Motor neuron (in vitro differentiated cells): ENCODE measurements at regions not wholly inside any gene's neighbourhood (a gene's known extent, or its start where the extent isn't known, plus 50 kb on each side); places are given as distances from the start of the nearest gene placed in this dataset.
"Not testable (repeated sequence)": the region's sequence is repeated elsewhere in the genome, so short reads cannot be mapped to it uniquely, and the experiment has no call there.

Experiments
- ATAC-seq, 8 experiments: fragments of 200-7000 bp; cut with Tn5 transposase; replicated peaks in 6 of 8; 2 replicates each; pipeline ENCODE4 v1.8.0; 2021; ENCODE audit warnings: mild to moderate bottlenecking in 8 of 8, moderate library complexity in 8 of 8
- H3K27ac ChIP-seq, 2 donors: fragments of 250-450 bp; sonication (Bioruptor Pico); 2 replicates each; pipeline ENCODE4 v1.9.0; 2021; ENCODE audit warnings: antibody characterized with exemption in 2 of 2, mild to moderate bottlenecking in 2 of 2, moderate library complexity in 1 of 2
- H3K4me1 ChIP-seq, 2 donors: fragments of 250-450 bp; sonication (Bioruptor Pico); replicated peaks in 1 of 2; 2 replicates each; pipeline ENCODE4 v1.6.1; 2021; ENCODE audit warnings: antibody characterized with exemption in 2 of 2, mild to moderate bottlenecking in 2 of 2, moderate library complexity in 1 of 2
- H3K4me3 ChIP-seq, 5 donors: fragments of 250-450 bp; sonication (Bioruptor Pico); 2 replicates each; pipeline ENCODE4 v1.9.0; 2021; ENCODE audit warnings: antibody characterized with exemption in 5 of 5, mild to moderate bottlenecking in 5 of 5, moderate library complexity in 4 of 5
- WGBS, 10 experiments: fragments of 450-650 bp; shearing (Covaris generic); methylation state at CpG; one replicate each; pipeline ENCODE4 v1.0.0; 2022; 5-methylcytosine and 5-hydroxymethylcytosine counted together
- in situ Hi-C, 9 experiments: fragments of 400-800 bp; cut with MboI; loops; one replicate each; pipeline ENCODE4 v1.15.0; 2021; ENCODE audit warnings: low sequenced_read_pairs in 9 of 9, low pct_unique_long_range_greater_than_20kb in 2 of 9; ENCODE audit not compliant: unreplicated experiment in 9 of 9

DNA sequence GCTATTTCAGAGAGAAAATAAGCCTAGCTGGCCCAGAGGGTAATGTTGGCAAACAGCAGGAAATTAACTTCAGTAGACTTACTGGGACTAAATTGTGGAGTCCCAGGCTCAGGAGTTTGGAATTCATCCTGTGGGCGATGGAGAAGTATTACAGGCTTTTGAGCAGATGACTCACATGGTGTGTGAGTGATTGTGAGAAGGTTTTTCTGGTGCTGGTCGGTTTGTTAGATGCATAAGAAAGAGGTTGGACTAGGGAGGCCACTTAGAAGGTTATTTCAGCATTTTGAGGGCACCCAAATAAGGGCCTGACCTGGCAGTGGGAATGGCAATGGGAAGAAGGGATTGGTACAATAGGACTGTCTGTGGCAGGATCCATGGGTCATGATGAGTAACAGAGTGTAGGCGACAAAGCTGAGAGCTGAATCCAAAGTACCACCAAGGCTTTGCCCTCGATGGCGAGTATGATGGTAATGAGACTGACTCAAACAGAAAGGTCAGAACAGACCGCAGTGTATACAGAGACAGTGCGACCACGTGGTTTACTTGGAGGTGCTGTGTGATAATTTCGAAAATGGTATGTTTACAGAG is 69.2 kb upstream of the KIF26B start:
- peak in 2 of 8 experiments; percentile 67 to 76 for ATAC-seq
- H3K4me1 ChIP-seq: no peaks in the 10 kb centered on the region
- no peak overlapping the region for H3K4me3 ChIP-seq
- no peak overlapping the region for H3K27ac ChIP-seq
- in situ Hi-C loops: no loop called here
- 8 to 100% (median 75%) methylated on average over 2 to 9 of the region's 9 CpGs for WGBS, 10 experiments

DNA sequence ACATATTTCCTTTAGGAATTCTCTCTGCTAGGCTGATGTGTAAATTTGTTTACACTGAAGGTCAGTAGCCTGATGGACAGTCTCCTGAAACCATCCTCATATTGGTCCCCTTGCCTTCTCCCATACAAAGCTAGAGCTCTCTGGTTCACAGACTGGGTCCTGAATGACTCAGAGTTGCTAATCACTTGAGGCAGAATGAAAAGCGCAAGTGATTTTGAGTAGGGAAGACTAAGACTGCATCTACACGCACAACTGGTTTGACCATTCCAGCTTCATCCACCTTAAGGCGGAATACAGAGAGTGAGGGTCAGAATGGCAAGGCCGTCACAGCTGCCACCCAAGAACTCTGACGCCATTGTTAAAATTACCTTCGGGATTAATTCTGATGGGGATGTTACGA is 70.2 kb upstream of the KIF26B start:
- WGBS, 10 experiments: 87 to 100% (median 97%) methylated on average over 1 to 7 of the region's 7 CpGs; no CpG with 5 or more reads in 2 of the 10 experiments
- ATAC-seq: no peak
- in situ Hi-C loops: no loop called here
- no peak overlapping the region for H3K27ac ChIP-seq
- no peaks in the 10 kb centered on the region for H3K4me1 ChIP-seq
- H3K4me3 ChIP-seq: no peak overlapping the region

DNA sequence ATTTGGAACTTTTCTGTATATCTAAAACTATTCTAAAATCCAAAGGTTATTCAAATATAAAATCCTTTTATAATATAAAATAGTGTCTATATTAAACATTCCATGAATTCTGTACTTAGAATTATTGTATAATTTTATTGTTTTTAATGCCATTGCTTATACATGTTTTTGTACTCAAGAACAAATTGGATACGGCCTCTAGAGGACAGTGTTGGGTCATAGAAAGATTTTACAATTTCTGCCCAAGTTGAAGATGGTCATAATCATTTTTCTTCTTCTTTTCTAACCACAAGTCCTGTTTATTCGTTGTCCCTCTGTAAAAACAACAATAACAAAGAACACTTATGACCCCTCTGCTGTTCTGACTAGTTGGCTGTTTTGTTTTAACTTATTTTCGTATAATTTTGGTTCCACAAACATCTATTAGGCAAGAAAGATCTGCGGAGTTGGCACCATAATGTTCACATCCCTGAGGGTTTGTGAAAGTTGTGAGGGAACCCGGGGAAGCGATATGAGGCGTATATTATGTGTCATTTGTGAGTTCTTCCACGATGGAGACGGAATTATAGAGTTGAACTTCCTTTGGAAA is 75.7 kb upstream of the KIF26B start:
- in situ Hi-C loops: no loop called here
- WGBS, 10 experiments: 45 to 86% (median 76%) methylated on average over 3 to 9 of the region's 9 CpGs
- Histone ChIP-seq H3K27ac (no peak overlapping the region), H3K4me1 (no peaks in the 10 kb centered on the region), H3K4me3 (no peak overlapping the region)
- ATAC-seq: no peak

DNA sequence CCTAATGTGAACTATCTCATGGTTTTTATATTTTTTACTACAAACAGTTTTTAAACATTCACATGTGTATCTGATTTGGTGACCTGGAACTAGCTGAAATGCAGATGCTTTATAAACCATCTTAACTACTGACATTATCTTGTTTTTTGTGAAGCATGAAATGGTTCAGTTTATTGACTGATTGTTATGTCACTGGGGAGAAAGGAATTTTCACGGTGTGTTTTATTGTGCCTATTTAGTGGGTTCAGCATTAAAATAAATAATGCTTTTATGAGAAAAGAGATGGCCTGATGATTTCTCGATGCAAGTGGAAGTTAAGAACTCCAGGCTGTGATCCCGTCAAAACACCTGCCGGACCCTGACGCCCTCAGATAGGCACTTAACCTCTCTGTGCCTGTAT is 79.9 kb upstream of the KIF26B start:
- Histone ChIP-seq H3K4me3 (no peak overlapping the region), H3K27ac (no peak overlapping the region), H3K4me1 (no peaks in the 10 kb centered on the region)
- 14 to 100% (median 67%) methylated on average over 1 to 5 of the region's 5 CpGs for WGBS, 10 experiments
- in situ Hi-C loops: no loop called here
- no peak for ATAC-seq

DNA sequence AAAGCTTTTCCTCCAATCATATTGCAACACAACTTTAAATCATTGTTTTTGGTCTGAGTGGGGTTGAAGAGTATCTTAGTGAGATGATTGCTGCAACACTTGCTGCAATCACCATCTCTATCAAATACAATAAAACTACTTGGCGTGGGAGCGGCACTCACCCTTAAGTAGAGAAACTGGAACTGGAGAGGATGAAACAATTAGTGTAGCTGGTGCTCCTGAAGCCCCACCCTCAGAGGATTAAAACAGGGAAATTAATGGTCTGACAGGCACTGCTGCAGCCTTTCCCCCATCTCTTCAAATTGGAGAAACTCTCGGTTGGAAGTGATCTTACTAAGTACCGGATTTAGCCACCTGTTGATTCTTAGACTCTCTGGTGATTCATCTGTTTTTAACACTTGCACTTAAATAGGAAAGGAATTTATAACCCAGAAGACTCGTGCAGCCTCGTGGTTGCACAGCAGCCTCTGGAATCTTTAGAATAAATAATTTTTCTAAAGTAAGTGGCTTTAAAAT is 80.5 kb upstream of the KIF26B start:
- WGBS, 10 experiments: 4 to 42% (median 18%) methylated on average over 2 to 6 of the region's 6 CpGs
- Histone ChIP-seq H3K4me3 (no peak overlapping the region), H3K4me1 (no peaks in the 10 kb centered on the region), H3K27ac (no peak overlapping the region)
- peak in 5 of 8 experiments; percentile 71 to 83 (median 77) for ATAC-seq
- in situ Hi-C loops: no loop called here

DNA sequence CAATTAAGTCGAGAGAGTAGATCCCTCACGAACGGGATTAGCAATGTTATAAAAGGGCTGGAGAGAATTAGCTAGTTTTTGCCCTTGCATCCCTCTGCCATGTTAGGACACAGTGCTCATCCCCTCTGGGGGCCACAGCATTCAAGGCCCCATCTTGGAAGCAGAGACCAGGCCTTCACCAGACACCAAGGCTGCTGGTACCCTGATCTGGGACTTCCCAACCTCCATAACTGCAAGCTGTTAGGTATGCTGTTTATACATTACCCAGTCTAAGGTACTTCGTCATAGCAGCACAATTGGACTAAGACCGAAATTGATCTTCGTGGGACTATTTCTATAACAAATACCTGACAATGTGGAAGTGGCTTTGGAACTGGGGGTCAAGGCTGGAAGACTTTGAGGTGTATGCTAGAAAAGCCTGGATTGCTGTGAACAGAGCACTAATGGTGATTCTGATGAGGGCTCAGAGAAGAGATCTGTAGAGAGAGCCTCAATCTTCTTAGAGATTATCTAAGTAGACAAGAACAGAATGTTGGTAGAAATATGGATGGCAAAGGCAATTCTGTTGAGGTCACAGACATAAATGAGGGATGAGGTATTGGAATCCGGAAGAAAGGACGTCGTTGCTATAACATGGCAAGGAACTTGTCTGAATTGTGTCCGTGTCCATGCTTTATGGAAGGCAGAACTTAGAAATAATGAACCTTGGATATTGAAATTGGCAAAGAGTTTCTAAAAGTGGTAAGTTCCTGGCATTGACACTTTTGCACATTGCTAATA is 83.8 kb upstream of the KIF26B start:
- Histone ChIP-seq H3K4me1 (no peaks in the 10 kb centered on the region), H3K27ac (no peak overlapping the region), H3K4me3 (no peak overlapping the region)
- in situ Hi-C loops: no loop called here
- ATAC-seq: no peak
- WGBS, 10 experiments: 78 to 97% (median 89%) methylated on average over 4 to 10 of the region's 10 CpGs

DNA sequence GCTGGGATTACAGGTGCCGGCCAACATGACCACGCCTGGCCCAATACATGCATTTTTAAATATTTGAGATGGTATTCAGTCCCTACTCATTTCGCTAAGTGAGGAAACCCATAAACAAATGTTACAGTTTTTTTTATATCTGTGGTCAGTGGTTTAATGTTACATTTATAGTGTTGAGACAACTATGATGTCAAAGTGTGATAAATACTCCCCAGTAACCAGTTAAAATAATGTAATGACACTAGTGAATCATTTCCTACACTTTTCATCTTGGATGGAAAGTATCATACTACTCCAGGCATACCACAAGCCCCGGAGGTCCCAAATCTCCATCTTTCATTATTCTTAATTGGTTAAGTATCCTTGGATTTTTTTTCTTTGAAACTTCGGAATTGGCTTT is 87.5 kb upstream of the KIF26B start:
- in situ Hi-C loops: no loop called here
- no peak overlapping the region for H3K4me3 ChIP-seq
- no peak overlapping the region for H3K27ac ChIP-seq
- no peaks in the 10 kb centered on the region for H3K4me1 ChIP-seq
- WGBS, 10 experiments: 50 to 100% (median 91%) methylated on average over 1 to 5 of the region's 5 CpGs
- peak in 1 of 8 experiments; percentile 18 for ATAC-seq

DNA sequence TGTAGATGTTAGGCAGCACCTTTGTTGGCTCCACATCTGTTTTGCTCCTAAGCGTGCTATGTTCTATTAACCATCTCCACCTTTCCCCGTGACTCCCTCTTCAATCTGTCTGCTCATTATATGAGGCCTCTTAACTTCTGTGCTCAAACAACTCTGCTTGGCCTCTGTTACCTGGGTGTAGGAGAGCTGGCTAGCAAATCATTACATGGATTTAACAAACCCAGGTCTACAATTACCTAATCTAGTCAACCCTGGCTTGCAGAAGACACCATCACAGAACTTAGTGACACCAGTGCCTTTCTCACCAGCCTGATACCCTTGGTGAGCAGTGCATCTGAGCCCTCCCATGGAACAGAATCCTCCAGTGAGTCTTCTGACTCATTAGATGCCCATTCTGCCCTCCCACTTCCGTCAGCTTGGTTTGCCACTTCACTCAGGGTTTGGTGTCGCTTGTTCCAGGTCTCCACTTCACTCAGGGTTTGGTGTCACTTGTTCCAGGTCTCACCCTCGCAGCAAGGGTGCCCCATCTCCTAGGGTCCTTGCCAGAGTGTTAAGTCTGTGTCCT is 92.0 kb upstream of the KIF26B start:
- Histone ChIP-seq H3K4me1 (no peaks in the 10 kb centered on the region), H3K4me3 (no peak overlapping the region), H3K27ac (no peak overlapping the region)
- 68 to 100% (median 100%) methylated on average over 1 to 5 of the region's 5 CpGs; no CpG with 5 or more reads in 2 of the 10 experiments for WGBS, 10 experiments
- in situ Hi-C loops: no loop called here
- ATAC-seq: no peak

DNA sequence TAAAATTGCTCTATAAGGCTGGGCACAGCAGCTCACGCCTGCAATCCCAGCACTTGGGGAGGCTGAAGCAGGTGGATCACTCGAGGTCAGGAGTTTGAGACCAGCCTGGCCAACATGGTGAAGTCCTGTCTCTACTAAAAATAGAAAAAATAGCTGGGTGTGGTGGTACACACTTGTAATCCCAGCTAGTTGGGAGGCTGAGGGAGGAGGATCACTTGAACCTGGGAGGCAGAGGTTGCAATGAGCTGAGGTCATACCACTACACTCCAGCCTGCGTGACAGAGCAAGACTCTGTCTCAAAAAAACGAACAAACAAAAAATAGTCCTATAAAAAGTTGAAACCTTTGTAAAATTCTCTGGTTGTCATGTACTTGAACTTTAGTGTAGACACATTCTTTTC is 93.0 kb upstream of the KIF26B start:
- 56 to 93% (median 82%) methylated on average over 1 to 4 of the region's 4 CpGs; no CpG with 5 or more reads in 2 of the 10 experiments for WGBS, 10 experiments
- in situ Hi-C loops, H3K27ac ChIP-seq, H3K4me1 ChIP-seq, ATAC-seq, H3K4me3 ChIP-seq: not testable (repeated sequence)

DNA sequence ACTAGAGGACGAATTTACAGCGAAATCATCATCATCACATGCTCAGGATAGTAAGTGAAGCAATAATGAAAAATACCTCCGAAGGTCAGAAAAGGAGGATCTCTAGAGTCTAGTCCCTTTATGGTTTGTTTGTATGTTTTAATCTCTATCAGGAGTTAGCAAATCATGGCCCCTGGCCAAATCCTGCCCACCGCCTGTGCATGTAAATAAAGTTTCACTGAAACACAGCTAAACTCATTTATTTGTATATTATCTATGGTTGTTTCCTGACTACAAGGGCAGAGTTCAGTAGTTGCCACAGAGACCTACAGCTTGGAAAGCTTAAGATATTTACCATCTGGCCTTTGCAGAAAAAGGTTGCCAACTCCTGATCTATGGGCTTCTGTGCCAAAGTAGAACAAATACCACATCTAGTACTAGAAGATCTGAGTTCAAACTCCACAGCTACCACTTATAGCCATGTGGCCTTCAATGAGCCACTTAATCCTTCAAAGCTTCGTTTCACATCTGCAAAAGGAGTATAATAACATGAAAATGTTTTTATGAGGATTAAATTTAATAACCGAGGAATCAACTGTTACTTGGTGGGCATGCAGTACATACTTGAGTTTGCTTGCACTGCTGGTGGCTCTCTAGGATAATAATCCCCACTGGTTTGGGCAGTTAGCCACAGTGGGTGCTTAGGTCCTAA is 94.0 kb upstream of the KIF26B start:
- Histone ChIP-seq H3K27ac (no peak overlapping the region), H3K4me3 (no peak overlapping the region), H3K4me1 (no peaks in the 10 kb centered on the region)
- WGBS, 10 experiments: 49 to 85% (median 75%) methylated on average over 3 to 6 of the region's 6 CpGs
- ATAC-seq: peak in 4 of 8 experiments; percentile 29 to 92 (median 46)
- in situ Hi-C loops: no loop called here

DNA sequence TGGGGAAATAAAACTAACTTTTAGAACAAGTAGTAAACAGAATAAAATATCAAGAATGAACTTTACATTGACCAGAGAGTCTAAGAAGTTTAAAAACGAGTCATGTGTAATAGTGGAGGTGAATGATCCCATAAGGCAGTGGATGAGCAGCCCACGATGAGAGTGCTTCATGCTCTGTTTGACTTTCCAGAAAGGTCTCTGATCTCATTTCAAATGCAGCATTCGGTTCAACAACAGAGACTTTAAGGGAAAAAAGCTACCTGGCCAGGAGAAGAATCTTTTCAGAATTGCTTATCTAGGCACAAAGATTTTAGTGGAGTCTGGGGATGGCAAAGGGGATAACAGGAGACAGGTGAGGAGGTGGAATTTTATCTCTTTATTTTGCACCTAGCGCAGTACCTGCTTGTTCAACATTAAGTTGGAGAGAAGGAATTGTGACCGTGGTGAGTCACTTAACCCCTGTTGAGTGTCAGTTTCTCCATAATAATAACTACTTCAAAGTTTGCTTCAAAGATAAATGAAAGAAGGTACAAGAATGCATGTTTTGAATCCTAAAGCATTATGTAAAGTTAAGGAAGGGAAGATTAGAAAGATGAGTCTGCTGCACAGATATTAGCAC is 94.9 kb upstream of the KIF26B start:
- no peaks in the 10 kb centered on the region for H3K4me1 ChIP-seq
- in situ Hi-C loops: no loop called here
- H3K4me3 ChIP-seq: no peak overlapping the region
- H3K27ac ChIP-seq: no peak overlapping the region
- no peak for ATAC-seq
- WGBS, 10 experiments: 14 to 74% (median 59%) methylated on average over 2 to 5 of the region's 5 CpGs; no CpG with 5 or more reads in 1 of the 10 experiments

DNA sequence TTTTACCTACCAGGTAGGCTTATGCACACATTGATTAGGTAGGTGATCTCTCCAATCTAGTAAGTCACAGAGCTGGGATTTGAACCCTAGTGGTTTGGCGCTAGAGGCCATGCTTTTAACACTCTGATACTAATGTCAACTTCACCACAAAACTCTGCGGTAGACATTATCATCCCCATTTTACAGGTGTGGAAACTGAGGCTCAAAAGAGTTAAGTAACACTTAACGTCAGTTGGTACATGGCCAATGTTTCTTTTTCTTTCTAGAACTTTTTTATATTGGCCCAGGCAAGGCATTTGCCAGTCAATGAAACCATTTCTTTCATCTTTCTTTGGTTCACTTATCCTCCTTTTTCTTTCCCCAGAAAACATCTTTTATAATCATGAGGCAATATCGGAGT is 95.9 kb upstream of the KIF26B start:
- in situ Hi-C loops: no loop called here
- WGBS, 10 experiments: 31 to 100% (median 95%) methylated on average over 1 to 4 of the region's 4 CpGs
- ATAC-seq: no peak

More for the DNA sequence above, 95.9 kb upstream of the KIF26B start:
- Histone ChIP-seq H3K4me3 (no peak overlapping the region), H3K4me1 (no peaks in the 10 kb centered on the region), H3K27ac (no peak overlapping the region)
